Caco-2 (cell line): ENCODE measurements at regions not wholly inside any gene's neighbourhood (a gene's known extent, or its start where the extent isn't known, plus 50 kb on each side); places are given as distances from the start of the nearest gene placed in this dataset.
A peak's percentile ranks its signal among the peaks of the same experiment; 100 is the strongest.

Source experiments
- BruUV-seq: library from RNA; stranded (reverse); fragments of 400-500 nt; replicated peaks from 2 replicates; lab custom pipeline; 2021; lab: Mats Ljungman, UMichigan
- CTCF ChIA-PET: fragments of 300-600 bp; sonication (Branson Sonifier 250); formaldehyde crosslinking; loops from one replicate; lab custom pipeline; 2022; ENCODE audit warnings: antibody characterized with exemption; lab: Charles Lee
- POLR2A ChIA-PET: fragments of 300-600 bp; sonication (Branson Sonifier 250); formaldehyde crosslinking; loops from one replicate; lab custom pipeline; 2022; ENCODE audit warnings: antibody characterized with exemption; lab: Charles Lee
- DNase-seq, 2 experiments: peaks; one replicate each; pipeline versions ENCODE4 v3.0.0 to v3.0.0-alpha.2; 2020 to 2022
- H3K27me3 ChIP-seq: replicated peaks from 2 replicates; pipeline ENCODE4 v1.6.0; 2011; ENCODE audit warnings: low read length; ENCODE audit not compliant: control insufficient read depth, insufficient read depth
- H3K36me3 ChIP-seq: 2 replicates; pipeline ENCODE4 v1.5.1; 2011; ENCODE audit warnings: low read length; ENCODE audit not compliant: control insufficient read depth, insufficient read depth
- H3K4me1 ChIP-seq: fragments of 250-450 bp; sonication (Bioruptor Pico); 2 replicates; pipeline ENCODE4 v1.5.1; 2020; ENCODE audit warnings: mild to moderate bottlenecking
- H3K4me3 ChIP-seq: 2 replicates; pipeline ENCODE4 v1.5.1; 2011; ENCODE audit warnings: low read depth, mild to moderate bottlenecking, control low read depth, low read length
- H3K9me3 ChIP-seq: fragments of 250-450 bp; sonication (Bioruptor Pico); 2 replicates; pipeline ENCODE4 v1.5.1; 2020; ENCODE audit warnings: mild to moderate bottlenecking, moderate library complexity
- H3K27ac Mint-ChIP-seq: one replicate; pipeline ENCODE4 v1.8.0; 2022; ENCODE audit warnings: mixed read lengths; ENCODE audit not compliant: unreplicated experiment
- H3K27me3 Mint-ChIP-seq: one replicate; pipeline ENCODE4 v1.8.0; 2022; ENCODE audit warnings: mixed read lengths; ENCODE audit not compliant: insufficient read depth, unreplicated experiment
- H3K36me3 Mint-ChIP-seq: one replicate; pipeline ENCODE4 v1.8.0; 2022; ENCODE audit warnings: mild to moderate bottlenecking, mixed read lengths; ENCODE audit not compliant: insufficient read depth, unreplicated experiment
- H3K4me1 Mint-ChIP-seq: one replicate; pipeline ENCODE4 v1.8.0; 2022; ENCODE audit warnings: low read depth, mixed read lengths; ENCODE audit not compliant: unreplicated experiment
- H3K4me3 Mint-ChIP-seq: one replicate; pipeline ENCODE4 v1.8.0; 2022; ENCODE audit warnings: mild to moderate bottlenecking, moderate library complexity, mixed read lengths; ENCODE audit not compliant: unreplicated experiment
- H3K9me3 Mint-ChIP-seq: one replicate; pipeline ENCODE4 v1.8.0; 2022; ENCODE audit warnings: mixed read lengths; ENCODE audit not compliant: unreplicated experiment
- intact Hi-C: fragments of 100-400 bp; cut with micrococcal nuclease; formaldehyde crosslinking; loops from one replicate; pipeline ENCODE4 v1.10.0; 2022; ENCODE audit not compliant: unreplicated experiment
- TF ChIP-seq, protein P1 (sequence below), 2 experiments: fragments of 200-600 bp in 1 of 2; IDR thresholded peaks; 1 replicate in 1 of 2; 2 replicates in 1 of 2; pipeline versions ENCODE4 v1.5.1 to v1.8.0; 2011 to 2022; ENCODE audit warnings: antibody characterized with exemption in 1 of 2, control low read depth in 1 of 2, inconsistent platforms in 1 of 2, low read depth in 1 of 2, low read length in 1 of 2, mild to moderate bottlenecking in 1 of 2, moderate library complexity in 1 of 2; ENCODE audit not compliant: insufficient read depth in 1 of 2, severe bottlenecking in 1 of 2, unreplicated experiment in 1 of 2

DNA sequence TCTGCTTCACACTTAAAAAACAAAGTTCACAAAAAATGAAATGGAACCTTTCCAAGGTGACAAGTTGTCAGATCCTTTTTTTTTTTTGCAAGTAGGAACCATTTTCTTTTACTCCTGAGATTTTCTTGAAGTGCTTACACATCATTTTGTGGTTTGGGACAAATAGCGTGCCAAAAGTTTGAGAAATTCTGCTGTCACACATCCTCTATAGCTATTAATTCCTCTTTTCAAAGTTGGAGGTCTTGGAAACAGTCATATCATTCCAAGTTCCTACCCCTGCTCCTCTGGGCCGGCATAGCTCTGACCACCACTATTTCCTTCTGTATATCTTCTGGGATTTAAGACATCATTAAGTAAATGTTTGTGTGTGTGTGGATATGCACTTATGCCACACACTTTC is 421.6 kb upstream of the SLC10A2 start:
- no TSS peak for BruUV-seq
- H3K36me3 Mint-ChIP-seq: no peaks in the 10 kb centered on the region
- peaks cover 5% of the 10 kb centered on the region for H3K9me3 ChIP-seq
- TF ChIP-seq, protein P1, sequence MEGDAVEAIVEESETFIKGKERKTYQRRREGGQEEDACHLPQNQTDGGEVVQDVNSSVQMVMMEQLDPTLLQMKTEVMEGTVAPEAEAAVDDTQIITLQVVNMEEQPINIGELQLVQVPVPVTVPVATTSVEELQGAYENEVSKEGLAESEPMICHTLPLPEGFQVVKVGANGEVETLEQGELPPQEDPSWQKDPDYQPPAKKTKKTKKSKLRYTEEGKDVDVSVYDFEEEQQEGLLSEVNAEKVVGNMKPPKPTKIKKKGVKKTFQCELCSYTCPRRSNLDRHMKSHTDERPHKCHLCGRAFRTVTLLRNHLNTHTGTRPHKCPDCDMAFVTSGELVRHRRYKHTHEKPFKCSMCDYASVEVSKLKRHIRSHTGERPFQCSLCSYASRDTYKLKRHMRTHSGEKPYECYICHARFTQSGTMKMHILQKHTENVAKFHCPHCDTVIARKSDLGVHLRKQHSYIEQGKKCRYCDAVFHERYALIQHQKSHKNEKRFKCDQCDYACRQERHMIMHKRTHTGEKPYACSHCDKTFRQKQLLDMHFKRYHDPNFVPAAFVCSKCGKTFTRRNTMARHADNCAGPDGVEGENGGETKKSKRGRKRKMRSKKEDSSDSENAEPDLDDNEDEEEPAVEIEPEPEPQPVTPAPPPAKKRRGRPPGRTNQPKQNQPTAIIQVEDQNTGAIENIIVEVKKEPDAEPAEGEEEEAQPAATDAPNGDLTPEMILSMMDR (IDR thresholded peaks at IDR 0.05; ENCODE audit: insufficient read depth in 1 of 2, low read depth in 1 of 2, low read length in 1 of 2, severe bottlenecking in 1 of 2, unreplicated experiment in 1 of 2): no peak
- no peak overlapping the region for H3K4me3 ChIP-seq
- H3K27ac Mint-ChIP-seq: no peak overlapping the region
- no peaks in the 10 kb centered on the region for H3K4me1 ChIP-seq
- no peak overlapping the region for H3K4me3 Mint-ChIP-seq
- H3K9me3 Mint-ChIP-seq: peaks cover 5% of the 10 kb centered on the region
- no peaks in the 10 kb centered on the region for H3K4me1 Mint-ChIP-seq
- POLR2A ChIA-PET: no interaction called here
- CTCF ChIA-PET: no interaction called here
- no peaks in the 10 kb centered on the region for H3K36me3 ChIP-seq
- no peaks in the 10 kb centered on the region; the same call in 1 of the 2 replicates for H3K27me3 ChIP-seq
- H3K27me3 Mint-ChIP-seq: no peaks in the 10 kb centered on the region
- no peak for DNase-seq
- intact Hi-C loops: no loop called here

DNA sequence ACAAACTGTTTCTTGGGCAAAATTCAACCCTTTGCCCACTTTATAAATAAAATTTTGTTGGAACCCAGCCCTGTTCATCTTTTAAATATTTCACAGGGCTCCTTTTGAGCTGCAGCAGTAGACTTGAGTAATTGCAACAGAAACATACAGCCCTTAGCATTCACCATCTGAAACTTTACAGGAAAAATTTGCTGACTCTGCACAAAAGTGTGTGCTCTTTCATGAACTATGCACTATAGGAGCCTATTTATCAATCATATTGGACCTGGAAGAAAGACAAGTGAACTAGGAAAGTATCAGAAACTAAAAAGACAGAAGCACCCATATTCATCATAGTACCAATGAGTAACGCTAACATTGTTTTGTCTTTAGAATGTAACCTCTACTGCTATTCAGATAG is 406.9 kb upstream of the SLC10A2 start:
- Mint-ChIP-seq H3K36me3 (no peaks in the 10 kb centered on the region), H3K27ac (no peak overlapping the region), H3K9me3 (no peaks in the 10 kb centered on the region), H3K27me3 (peaks cover 2% of the 10 kb centered on the region), H3K4me1 (no peaks in the 10 kb centered on the region), H3K4me3 (no peak overlapping the region)
- BruUV-seq: no TSS peak
- H3K9me3 ChIP-seq: no peaks in the 10 kb centered on the region
- TF ChIP-seq, protein P1 (IDR thresholded peaks at IDR 0.05; ENCODE audit: insufficient read depth in 1 of 2, low read depth in 1 of 2, low read length in 1 of 2, severe bottlenecking in 1 of 2, unreplicated experiment in 1 of 2): no peak
- no peaks in the 10 kb centered on the region for H3K36me3 ChIP-seq
- no peaks in the 10 kb centered on the region for H3K27me3 ChIP-seq
- H3K4me3 ChIP-seq: no peak overlapping the region
- DNase-seq: no peak
- CTCF ChIA-PET: no interaction called here
- POLR2A ChIA-PET: no interaction called here
- 0 out of 2 replicates have a peak, but pooled peaks cover 3% of the 10 kb centered on the region for H3K4me1 ChIP-seq
- intact Hi-C loops: no loop called here

DNA sequence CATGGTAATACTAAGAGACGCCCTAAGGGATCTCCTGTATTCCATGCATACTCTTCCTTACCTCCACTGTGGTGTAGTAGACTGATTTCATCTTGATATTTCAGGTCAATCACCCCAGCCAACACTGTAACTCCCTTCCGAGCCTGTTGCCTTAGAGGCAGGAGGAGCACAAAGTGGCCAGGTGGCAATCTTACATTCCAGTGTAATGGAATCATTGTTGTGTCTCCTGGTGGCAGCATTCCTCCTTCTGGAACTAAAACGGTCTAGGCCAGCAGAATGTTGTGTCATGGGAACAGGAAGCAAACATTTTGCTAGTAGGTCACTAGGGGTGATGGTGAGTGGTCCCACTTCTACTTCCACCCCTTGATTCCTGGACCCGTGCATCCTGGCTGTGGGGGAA is 405.7 kb upstream of the SLC10A2 start:
- no TSS peak for BruUV-seq
- CTCF ChIA-PET: no interaction called here
- no peaks in the 10 kb centered on the region for H3K9me3 ChIP-seq

More for the DNA sequence above, 405.7 kb upstream of the SLC10A2 start:
- TF ChIP-seq, protein P1 (IDR thresholded peaks at IDR 0.05; ENCODE audit: insufficient read depth in 1 of 2, low read depth in 1 of 2, low read length in 1 of 2, severe bottlenecking in 1 of 2, unreplicated experiment in 1 of 2): no peak
- no peaks in the 10 kb centered on the region for H3K36me3 ChIP-seq
- H3K9me3 Mint-ChIP-seq: no peaks in the 10 kb centered on the region
- H3K4me1 ChIP-seq: 0 out of 2 replicates have a peak, but pooled peaks cover 3% of the 10 kb centered on the region
- intact Hi-C loops: no loop called here
- no peak overlapping the region for H3K27ac Mint-ChIP-seq
- H3K4me3 Mint-ChIP-seq: no peak overlapping the region
- H3K4me3 ChIP-seq: no peak overlapping the region
- DNase-seq: peak in 1 of 2 experiments; percentile 7
- POLR2A ChIA-PET: no interaction called here
- H3K27me3 ChIP-seq: no peaks in the 10 kb centered on the region
- H3K27me3 Mint-ChIP-seq: peaks cover 2% of the 10 kb centered on the region
- no peaks in the 10 kb centered on the region for H3K4me1 Mint-ChIP-seq
- no peaks in the 10 kb centered on the region for H3K36me3 Mint-ChIP-seq
